HEK293T (cell line): ENCODE measurements at regions not wholly inside any gene's neighbourhood (a gene's known extent, or its start where the extent isn't known, plus 50 kb on each side); places are given as distances from the start of the nearest gene placed in this dataset.

ENCODE experiments used
- CTCF ChIA-PET: fragments of 350-600 bp; formaldehyde crosslinking; extraction: SDS; loops from one replicate; lab custom pipeline; 2021; ENCODE audit warnings: antibody characterized with exemption, inconsistent platforms; lab: Yijun Ruan, JAX
- POLR2A ChIA-PET: fragments of 350-600 bp; formaldehyde crosslinking; extraction: SDS; loops from one replicate; lab custom pipeline; 2020; ENCODE audit warnings: antibody characterized with exemption, inconsistent platforms; lab: Yijun Ruan, JAX
- DNase-seq: peaks from one replicate; pipeline ENCODE4 v3.0.0; 2012; ENCODE audit warnings: mixed read lengths; ENCODE audit errors: extremely low spot score
- ARNT ChIP-seq: fragments of 450-650 bp; IDR thresholded peaks from 2 replicates; pipeline ENCODE4 v1.6.1; 2017; ENCODE audit warnings: mild to moderate bottlenecking
- BHLHE40 ChIP-seq: fragments of 450-650 bp; IDR thresholded peaks from 2 replicates; pipeline ENCODE4 v1.6.1; 2016; ENCODE audit warnings: mild to moderate bottlenecking, moderate library complexity, borderline replicate concordance
- CTBP1 ChIP-seq: fragments of 450-650 bp; IDR thresholded peaks from 2 replicates; pipeline ENCODE4 v1.6.1; 2016; ENCODE audit warnings: borderline replicate concordance
- ELF4 ChIP-seq: fragments of 450-650 bp; IDR thresholded peaks from 2 replicates; pipeline ENCODE4 v1.6.1; 2017; ENCODE audit warnings: antibody characterized with exemption
- FOXA1 ChIP-seq: fragments of 450-650 bp; IDR thresholded peaks from 2 replicates; pipeline ENCODE4 v1.6.1; 2016; ENCODE audit warnings: mild to moderate bottlenecking
- FOXK2 ChIP-seq: fragments of 450-650 bp; IDR thresholded peaks from 2 replicates; pipeline ENCODE4 v1.6.1; 2016; ENCODE audit warnings: mild to moderate bottlenecking
- FOXM1 ChIP-seq: fragments of 450-650 bp; IDR thresholded peaks from 2 replicates; pipeline ENCODE4 v1.6.1; 2017; ENCODE audit warnings: mild to moderate bottlenecking, borderline replicate concordance
- HDGF ChIP-seq: fragments of 450-650 bp; IDR thresholded peaks from 2 replicates; pipeline ENCODE4 v1.6.1; 2017; ENCODE audit warnings: antibody characterized with exemption, borderline replicate concordance
- L3MBTL2 ChIP-seq: fragments of 450-650 bp; conservative IDR thresholded peaks from 2 replicates; pipeline ENCODE4 v1.6.1; 2016; ENCODE audit warnings: mild to moderate bottlenecking
- LEF1 ChIP-seq: fragments of 450-650 bp; IDR thresholded peaks from 2 replicates; pipeline ENCODE4 v1.6.1; 2017; ENCODE audit warnings: mild to moderate bottlenecking, borderline replicate concordance
- NFRKB ChIP-seq: fragments of 450-650 bp; IDR thresholded peaks from 2 replicates; pipeline ENCODE4 v1.6.1; 2016; ENCODE audit warnings: mild to moderate bottlenecking, moderate library complexity
- PKNOX1 ChIP-seq: fragments of 450-650 bp; IDR thresholded peaks from 2 replicates; pipeline ENCODE4 v1.6.1; 2016
- SP1 ChIP-seq: fragments of 450-650 bp; IDR thresholded peaks from 2 replicates; pipeline ENCODE4 v1.6.1; 2017
- SUZ12 ChIP-seq: fragments of 450-650 bp; IDR thresholded peaks from 2 replicates; pipeline ENCODE4 v1.6.1; 2016; ENCODE audit warnings: mild to moderate bottlenecking
- TARDBP ChIP-seq: fragments of 450-650 bp; IDR thresholded peaks from 2 replicates; pipeline ENCODE4 v1.6.1; 2016
- ZNF384 ChIP-seq: fragments of 450-650 bp; IDR thresholded peaks from 2 replicates; pipeline ENCODE4 v1.6.1; 2016

GRCh38 chr2:180524499-180524898 is 455.9 kb upstream of the UBE2E3 start:
- TF ChIP-seq NFRKB (no peak), L3MBTL2 (no peak), TARDBP (no peak), SUZ12 (no peak), PKNOX1 (no peak), ARNT (no peak), ELF4 (no peak), FOXK2 (no peak), FOXM1 (no peak), HDGF (no peak), BHLHE40 (no peak), ZNF384 (no peak), FOXA1 (no peak), CTBP1 (no peak), LEF1 (no peak), SP1 (no peak)
- DNase-seq, result no peak
- ChIA-PET POLR2A (no interaction called here), CTCF (no interaction called here)

- POLR2A ChIA-PET, result no interaction called here
- CTCF ChIA-PET, result no interaction called here
- no peak for DNase-seq
- TF ChIP-seq ZNF384 (no peak), NFRKB (no peak), LEF1 (no peak), ELF4 (no peak), FOXK2 (no peak), FOXA1 (no peak), SUZ12 (no peak), BHLHE40 (no peak)
Measured at GRCh38 chr2:180523621-180524340, 456.6 kb upstream of the UBE2E3 start.

- ChIA-PET POLR2A (no interaction called here), CTCF (interaction anchor here (0.8 kb wide), 1 partner anchor 221 kb away, joined by 4 read pairs; no protein-coding TSS in a partner anchor)
- DNase-seq, result no peak
- no peak for TF ChIP-seq HDGF
- no peak for TF ChIP-seq ARNT
- TF ChIP-seq ELF4, result no peak
- no peak for TF ChIP-seq SP1
- no peak for TF ChIP-seq FOXA1
- no peak for TF ChIP-seq L3MBTL2
- no peak for TF ChIP-seq LEF1
- TF ChIP-seq FOXM1, result no peak
- TF ChIP-seq TARDBP, result no peak
- no peak for TF ChIP-seq SUZ12
- no peak for TF ChIP-seq BHLHE40
- TF ChIP-seq CTBP1, result no peak
- TF ChIP-seq NFRKB, result no peak
- no peak for TF ChIP-seq PKNOX1
- TF ChIP-seq ZNF384, result no peak
- TF ChIP-seq FOXK2, result no peak
Measured at GRCh38 chr2:180520921-180521581, 459.4 kb upstream of the UBE2E3 start.

GRCh38 chr2:180520206-180520605 is 460.2 kb upstream of the UBE2E3 start:
- no peak for TF ChIP-seq CTBP1
- no peak for TF ChIP-seq L3MBTL2
- TF ChIP-seq NFRKB, result no peak
- no peak for TF ChIP-seq SUZ12
- no peak for TF ChIP-seq LEF1
- no peak for TF ChIP-seq SP1
- no peak for TF ChIP-seq HDGF
- no peak for TF ChIP-seq BHLHE40
- no peak for TF ChIP-seq ARNT
- no peak for TF ChIP-seq FOXA1
- no peak for TF ChIP-seq ELF4
- no peak for TF ChIP-seq TARDBP
- TF ChIP-seq ZNF384, result no peak
- no peak for TF ChIP-seq PKNOX1
- TF ChIP-seq FOXK2, result no peak
- no peak for TF ChIP-seq FOXM1
- DNase-seq, result no peak
- POLR2A ChIA-PET, result no interaction called here
- CTCF ChIA-PET, result interaction anchor here (0.8 kb wide), 1 partner anchor 222 kb away, joined by 4 read pairs; no protein-coding TSS in a partner anchor

GRCh38 chr2:180519276-180519675 is 461.1 kb upstream of the UBE2E3 start:
- CTCF ChIA-PET, result interaction anchor here (0.6 to 0.7 kb wide), 2 partner anchors 43 to 398 kb away, joined by 4 read pairs; no protein-coding TSS in a partner anchor
- POLR2A ChIA-PET, result no interaction called here
- DNase-seq, result no peak
- TF ChIP-seq TARDBP (no peak), ARNT (no peak), FOXK2 (no peak), FOXA1 (no peak), PKNOX1 (no peak), BHLHE40 (no peak), FOXM1 (no peak), NFRKB (no peak), SUZ12 (no peak), HDGF (no peak), SP1 (no peak), ZNF384 (no peak), L3MBTL2 (no peak), ELF4 (no peak)
